Inferior parietal cortex (tissue), 1 donor: ENCODE measurements at regions not wholly inside any gene's neighbourhood (a gene's known extent, or its start where the extent isn't known, plus 50 kb on each side); places are given as distances from the start of the nearest gene placed in this dataset.

Source experiments
- DNase-seq: peaks from one replicate; pipeline ENCODE4 v3.0.0-alpha.2; 2016; ENCODE audit errors: extremely low spot score

- DNase-seq = no peak
Measured at GRCh38 chr3:53949541-53949940, 57.9 kb upstream of the SELENOK start.

- no peak for DNase-seq
Measured at GRCh38 chr3:53948174-53948573, 56.5 kb upstream of the SELENOK start.

DNA sequence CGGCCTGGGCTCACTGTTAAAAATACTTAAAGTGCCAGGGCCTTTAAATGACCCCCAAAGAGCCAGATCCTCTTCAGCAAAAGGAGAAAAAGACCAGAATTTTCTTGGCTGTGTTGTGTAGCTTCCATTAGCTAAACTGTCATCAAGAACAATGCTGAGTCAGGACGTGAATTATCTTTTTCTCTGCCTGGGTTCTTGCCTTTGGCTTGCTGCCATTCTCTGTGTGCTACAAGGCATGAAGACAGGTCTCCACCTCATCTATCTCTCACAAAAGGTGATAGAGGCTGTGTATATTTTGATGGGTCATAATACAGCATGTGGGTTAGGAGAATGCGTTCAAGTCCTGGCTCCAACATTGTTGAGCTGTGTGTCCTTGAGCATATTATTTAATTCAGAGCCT, 52.4 kb upstream of the SELENOK start:
- DNase-seq = no peak

- no peak for DNase-seq
Measured at GRCh38 chr3:53941950-53942349, 50.3 kb upstream of the SELENOK start.
